NCI-H2196 (cell line): ENCODE measurements at regions not wholly inside any gene's neighbourhood (a gene's known extent, or its start where the extent isn't known, plus 50 kb on each side); places are given as distances from the start of the nearest gene placed in this dataset.
"Not testable (repeated sequence)": the region's sequence is repeated elsewhere in the genome, so short reads cannot be mapped to it uniquely, and the experiment has no call there.

Experiments used
- DNase-seq: peaks from one replicate; lab custom pipeline; 2025; ENCODE audit not compliant: unreplicated experiment; lab: John Stamatoyannopoulos, UW

DNA sequence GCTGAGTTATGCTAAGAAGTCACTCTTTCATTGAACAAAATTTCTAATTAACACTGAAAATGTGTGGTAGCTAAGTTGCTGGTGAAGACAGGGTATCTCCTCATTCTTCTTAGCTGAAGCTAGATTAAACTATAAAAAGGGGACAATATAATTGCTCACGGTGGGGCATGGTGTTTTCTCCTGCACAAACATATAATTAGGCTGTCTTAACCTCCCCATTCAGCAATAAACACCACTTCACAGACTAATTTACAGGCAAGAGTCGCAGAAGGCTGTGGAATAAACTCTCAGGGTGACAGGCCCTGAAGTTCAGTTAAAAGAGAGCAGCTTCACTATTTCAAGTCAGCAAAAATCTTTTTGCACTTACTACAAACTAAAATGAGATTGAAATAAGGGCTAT, 338.9 kb upstream of the NT5E start:
- no peak for DNase-seq

DNA sequence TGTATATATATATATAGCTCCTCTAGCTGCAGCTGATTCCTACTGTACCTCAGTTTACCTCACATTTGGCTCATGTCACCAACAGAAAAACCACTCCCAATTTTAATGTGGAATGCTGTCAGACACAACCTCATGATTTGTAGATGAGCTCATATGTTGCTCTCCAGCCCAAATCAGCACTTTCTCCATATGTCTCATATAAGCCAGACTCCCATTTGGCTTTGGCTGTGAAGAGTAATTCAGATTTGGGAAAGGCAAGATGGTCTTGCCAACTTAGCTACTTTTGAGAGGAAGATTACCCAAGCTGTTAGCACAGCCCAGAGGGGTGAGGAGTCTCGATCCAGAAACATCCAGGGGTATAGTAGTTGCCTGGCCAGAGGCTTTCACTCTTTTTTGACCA, 342.2 kb upstream of the NT5E start:
- DNase-seq: no peak

- no peak for DNase-seq
Measured at GRCh38 chr6:85096976-85097375, 332.6 kb upstream of the TBX18 start.

DNA sequence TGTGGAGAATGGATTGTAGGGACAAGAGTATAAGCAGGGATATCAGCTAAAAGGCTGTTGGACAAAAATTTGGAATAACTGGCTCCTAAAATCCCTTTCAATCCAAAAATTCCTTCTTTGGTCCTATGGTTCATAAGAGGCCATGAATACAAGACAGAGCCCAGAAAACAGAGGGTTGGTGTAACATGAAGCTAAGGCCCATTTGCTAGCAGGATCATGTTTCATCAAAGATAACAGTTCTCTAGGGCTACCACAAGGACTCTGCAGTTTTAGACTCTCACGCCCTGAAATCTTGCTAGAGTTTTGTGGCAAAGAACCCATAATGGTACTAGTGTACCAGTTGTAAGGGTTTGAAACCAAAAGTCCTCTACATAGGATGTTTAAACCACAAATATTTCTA, 327.8 kb upstream of the TBX18 start:
- DNase-seq: no peak

- DNase-seq: no peak
Measured at GRCh38 chr6:85089255-85089654, 324.9 kb upstream of the TBX18 start.

DNA sequence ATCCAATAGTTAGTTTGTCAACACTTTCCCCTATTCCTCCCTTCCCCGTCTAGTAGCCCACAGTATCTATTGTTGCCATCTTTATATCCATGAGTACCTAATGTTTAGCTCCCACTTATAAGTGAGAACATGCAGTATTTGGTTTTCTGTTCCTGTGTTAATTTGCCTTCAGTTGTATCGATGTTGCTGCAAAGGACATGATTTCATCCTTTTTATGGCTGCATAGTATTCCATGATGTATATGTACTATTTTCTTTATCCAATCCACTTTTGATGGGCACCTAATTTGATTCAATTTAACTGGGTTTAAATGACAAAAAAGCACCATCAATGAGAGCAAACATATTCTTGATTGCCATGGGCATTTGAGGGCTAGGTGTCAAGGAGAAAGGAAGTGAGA, 321.5 kb upstream of the TBX18 start:
- no peak for DNase-seq

GRCh38 chr6:85081102-85081501, 316.7 kb upstream of the TBX18 start:
- no peak for DNase-seq

DNA sequence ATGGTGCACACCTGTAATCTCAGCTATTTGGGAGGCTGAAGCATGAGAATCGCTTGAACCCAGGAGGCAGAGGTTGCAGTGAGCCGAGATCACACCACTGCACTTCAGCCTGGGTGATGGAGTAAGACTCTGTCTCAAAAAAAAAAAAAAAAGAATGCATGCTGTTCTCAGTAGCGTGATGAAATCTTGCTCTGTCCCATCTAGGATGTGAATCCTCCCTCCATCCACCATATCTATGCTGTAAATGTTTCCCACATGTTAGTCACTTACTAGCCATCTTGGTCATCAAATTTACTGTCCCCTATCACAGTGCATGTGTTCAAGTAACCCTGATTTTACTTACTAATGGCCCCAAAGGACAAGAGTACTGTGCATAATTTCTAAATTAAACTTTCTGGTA, 315.4 kb upstream of the TBX18 start:
- DNase-seq: no peak

GRCh38 chr6:85078058-85078457, 313.7 kb upstream of the TBX18 start:
- DNase-seq: no peak

DNA sequence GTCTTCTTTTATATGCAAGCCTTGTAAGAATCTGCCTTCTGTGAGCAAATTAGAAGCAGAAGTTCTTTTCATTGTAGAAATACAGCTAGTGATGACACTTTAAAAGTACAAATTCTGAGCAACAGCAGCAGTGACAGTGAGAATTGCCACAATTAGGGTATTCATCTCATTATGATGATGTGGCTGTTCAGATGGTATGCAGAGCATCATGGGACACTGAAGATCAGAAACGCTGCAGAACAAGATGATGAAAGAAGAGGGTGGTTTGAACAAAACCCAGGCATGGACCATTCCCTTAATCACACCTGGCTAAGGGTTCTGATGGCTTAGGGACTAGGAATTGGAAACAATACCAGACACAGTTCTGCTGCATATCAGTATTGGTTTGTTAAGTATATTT, 312.7 kb upstream of the TBX18 start:
- no peak for DNase-seq

- DNase-seq: not testable (repeated sequence)
Measured at GRCh38 chr6:85071845-85072244, 307.4 kb upstream of the TBX18 start.

DNA sequence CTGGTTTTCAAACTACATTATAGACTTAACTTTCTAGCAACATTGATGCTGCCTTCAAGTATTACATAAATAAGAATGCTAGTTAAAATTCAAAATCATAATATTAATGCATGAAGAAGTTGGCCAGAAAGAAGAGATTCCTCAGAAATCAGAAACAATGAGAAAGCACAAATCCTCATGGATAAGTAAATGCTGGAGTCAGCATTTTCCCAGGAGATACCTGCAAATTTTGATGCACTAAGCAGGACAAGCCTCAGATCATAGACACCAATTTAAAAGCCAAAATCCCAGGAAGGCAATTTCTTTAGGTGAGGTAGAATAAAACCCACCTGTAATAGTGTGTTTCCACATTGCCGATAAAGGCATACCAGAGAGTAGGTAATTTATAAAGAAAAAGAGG, 305.2 kb upstream of the TBX18 start:
- DNase-seq: no peak

- DNase-seq: no peak
Measured at GRCh38 chr6:85068221-85068620, 303.8 kb upstream of the TBX18 start.

- DNase-seq: no peak
Measured at GRCh38 chr6:85066266-85066665, 301.9 kb upstream of the TBX18 start.

GRCh38 chr6:85065831-85066230, 301.4 kb upstream of the TBX18 start:
- no peak for DNase-seq

DNA sequence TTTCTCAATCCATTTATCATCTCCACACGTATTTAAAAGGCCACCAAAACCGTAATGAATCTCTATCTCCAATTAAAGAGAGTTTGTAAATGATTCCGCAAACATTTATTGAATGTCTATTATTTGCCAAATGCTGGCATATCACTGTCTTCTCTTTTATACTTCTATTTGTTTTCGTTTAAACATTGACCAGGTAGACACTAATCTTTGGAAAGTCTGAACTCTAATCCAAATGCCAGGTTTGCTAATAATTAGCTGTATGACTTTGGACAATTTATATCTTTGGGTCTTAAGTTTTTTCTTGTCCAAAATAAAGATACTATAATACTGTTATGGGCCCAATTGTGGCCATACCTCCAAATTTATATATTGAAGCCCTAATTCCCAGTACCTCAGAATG, 299.2 kb upstream of the TBX18 start:
- no peak for DNase-seq

DNA sequence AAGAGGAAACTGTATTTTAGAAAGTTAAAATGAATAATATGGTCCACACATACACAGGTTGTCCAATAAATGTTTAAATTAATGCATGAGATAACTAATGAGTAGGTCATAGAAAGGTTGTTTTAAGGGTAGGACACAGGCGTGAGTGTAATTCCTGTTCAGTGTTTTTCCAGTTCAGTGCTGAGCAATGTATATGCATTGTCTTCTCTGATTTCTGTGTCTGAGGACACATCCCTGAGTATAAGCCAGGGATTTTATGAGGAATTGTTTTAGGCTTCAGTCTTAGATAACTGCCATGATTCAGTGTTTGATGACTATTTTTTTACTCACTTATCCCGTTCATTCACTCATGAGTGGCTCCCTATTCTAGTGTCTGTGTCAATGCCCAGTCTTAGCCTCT, 298.5 kb upstream of the TBX18 start:
- no peak for DNase-seq

DNA sequence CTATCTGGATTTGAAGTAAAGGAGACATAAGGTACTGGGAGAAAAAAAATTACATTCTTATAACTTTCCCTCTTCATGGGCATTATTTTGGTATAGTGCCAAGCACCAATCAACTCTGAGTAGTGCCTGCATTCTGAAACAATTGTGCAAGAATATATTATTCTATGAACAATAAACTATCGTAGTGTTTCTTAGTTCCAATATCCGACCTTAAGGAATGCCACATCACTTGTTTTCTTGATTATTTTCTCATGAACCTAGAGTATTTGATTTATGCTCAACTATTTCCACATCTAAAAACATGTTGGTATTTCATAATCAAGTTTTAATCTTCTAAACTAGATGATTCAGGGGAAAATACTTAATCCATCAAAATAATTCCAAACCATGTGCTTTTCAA, 294.4 kb upstream of the TBX18 start:
- DNase-seq: no peak

- DNase-seq: no peak
Measured at GRCh38 chr6:85050149-85050548, 285.8 kb upstream of the TBX18 start.

DNA sequence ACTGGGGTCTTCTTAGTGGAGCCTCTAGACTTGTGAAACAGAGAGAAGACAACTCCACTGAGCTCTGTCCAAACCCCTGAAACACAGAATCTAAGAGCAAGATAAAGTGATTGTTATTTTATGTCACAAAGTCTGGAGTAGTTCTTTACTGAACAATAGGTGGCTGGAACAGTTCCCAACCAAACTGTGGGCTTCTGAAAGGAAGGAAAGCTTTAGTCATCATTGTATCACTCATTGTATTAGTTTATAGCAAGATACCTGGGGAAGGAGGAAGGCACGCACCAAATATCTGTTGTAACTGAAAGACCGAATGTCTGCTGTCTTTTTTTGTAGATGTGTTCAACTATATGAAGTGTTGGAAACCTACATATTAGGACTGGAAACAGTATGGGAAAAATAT, 284.9 kb upstream of the TBX18 start:
- no peak for DNase-seq

DNA sequence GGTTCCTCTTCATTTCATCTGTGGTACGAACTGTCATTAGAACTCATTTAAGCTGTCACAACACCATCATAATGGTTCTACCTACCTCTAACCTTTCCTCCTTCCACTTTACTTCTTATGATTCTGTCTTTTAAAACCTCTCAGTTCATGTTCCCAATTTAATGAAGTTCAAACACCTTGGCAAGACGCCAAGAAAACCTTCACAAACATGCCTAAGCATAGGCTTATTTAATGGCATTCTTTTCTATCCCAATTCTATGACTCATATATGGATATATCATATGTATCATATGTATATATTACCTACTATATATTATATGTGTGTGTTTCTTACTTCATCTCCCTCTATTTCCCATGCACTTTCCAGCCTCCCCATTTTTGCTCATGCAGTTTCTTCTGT, 283.4 kb upstream of the TBX18 start:
- DNase-seq: no peak

GRCh38 chr6:85045767-85046166, 281.4 kb upstream of the TBX18 start:
- DNase-seq: not testable (repeated sequence)

GRCh38 chr6:85044361-85044760, 280.0 kb upstream of the TBX18 start:
- DNase-seq: no peak

GRCh38 chr6:85041376-85041775, 277.0 kb upstream of the TBX18 start:
- DNase-seq: no peak
